ENCODE measurements at regions not wholly inside any gene's neighbourhood (a gene's known extent, or its start where the extent isn't known, plus 50 kb on each side); places are given as distances from the start of the nearest gene placed in this dataset.

- H3K9me3 ChIP-seq = peaks cover 0 to 3% (median 0%) of the 10 kb centered on the region in 4 donors
- H3K4me3 ChIP-seq = no peak overlapping the region
- no peaks in the 10 kb centered on the region for H3K4me1 ChIP-seq
- WGBS, 2 donors = 72 to 73% methylated on average over 7 to 9 of the region's 9 CpGs
- TF ChIP-seq, protein P1, sequence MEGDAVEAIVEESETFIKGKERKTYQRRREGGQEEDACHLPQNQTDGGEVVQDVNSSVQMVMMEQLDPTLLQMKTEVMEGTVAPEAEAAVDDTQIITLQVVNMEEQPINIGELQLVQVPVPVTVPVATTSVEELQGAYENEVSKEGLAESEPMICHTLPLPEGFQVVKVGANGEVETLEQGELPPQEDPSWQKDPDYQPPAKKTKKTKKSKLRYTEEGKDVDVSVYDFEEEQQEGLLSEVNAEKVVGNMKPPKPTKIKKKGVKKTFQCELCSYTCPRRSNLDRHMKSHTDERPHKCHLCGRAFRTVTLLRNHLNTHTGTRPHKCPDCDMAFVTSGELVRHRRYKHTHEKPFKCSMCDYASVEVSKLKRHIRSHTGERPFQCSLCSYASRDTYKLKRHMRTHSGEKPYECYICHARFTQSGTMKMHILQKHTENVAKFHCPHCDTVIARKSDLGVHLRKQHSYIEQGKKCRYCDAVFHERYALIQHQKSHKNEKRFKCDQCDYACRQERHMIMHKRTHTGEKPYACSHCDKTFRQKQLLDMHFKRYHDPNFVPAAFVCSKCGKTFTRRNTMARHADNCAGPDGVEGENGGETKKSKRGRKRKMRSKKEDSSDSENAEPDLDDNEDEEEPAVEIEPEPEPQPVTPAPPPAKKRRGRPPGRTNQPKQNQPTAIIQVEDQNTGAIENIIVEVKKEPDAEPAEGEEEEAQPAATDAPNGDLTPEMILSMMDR (IDR thresholded peaks at IDR 0.05) = no peak
- no peak for TF ChIP-seq POLR2A (IDR thresholded peaks at IDR 0.05)
- TF ChIP-seq EP300 (IDR thresholded peaks at IDR 0.05) = no peak
- no peaks in the 10 kb centered on the region for H3K27me3 ChIP-seq
- H3K27ac ChIP-seq = no peak overlapping the region
- no peaks in the 10 kb centered on the region for H3K36me3 ChIP-seq
- DNase-seq (ENCODE audit: low spot score in 2 of 2) = no peak
Measured at GRCh38 chr15:31776039-31776438, 254.3 kb upstream of the CHRNA7 start.

GRCh38 chr15:31781261-31781660, 249.1 kb upstream of the CHRNA7 start:
- no peak for DNase-seq (ENCODE audit: low spot score in 2 of 2)
- TF ChIP-seq EP300 (IDR thresholded peaks at IDR 0.05) (no peak), POLR2A (IDR thresholded peaks at IDR 0.05) (no peak)
- TF ChIP-seq, protein P1 (IDR thresholded peaks at IDR 0.05) = no peak
- 56 to 60% methylated on average over 2 of the region's 2 CpGs for WGBS, 2 donors

GRCh38 chr15:31782016-31782783, 248.1 kb upstream of the CHRNA7 start:
- TF ChIP-seq, protein P1 (IDR thresholded peaks at IDR 0.05) = no peak
- no peak for TF ChIP-seq EP300 (IDR thresholded peaks at IDR 0.05)
- TF ChIP-seq POLR2A (IDR thresholded peaks at IDR 0.05) = no peak
- WGBS, 2 donors = 87% methylated on average over 9 of the region's 9 CpGs
- Histone ChIP-seq H3K4me3 (no peak overlapping the region), H3K27me3 (no peaks in the 10 kb centered on the region), H3K9me3 (no peaks in the 10 kb centered on the region), H3K36me3 (no peaks in the 10 kb centered on the region), H3K27ac (no peak overlapping the region), H3K4me1 (no peaks in the 10 kb centered on the region)
- no peak for DNase-seq (ENCODE audit: low spot score in 2 of 2)

More at GRCh38 chr15:31781261-31781660, 249.1 kb upstream of the CHRNA7 start:
- Histone ChIP-seq H3K4me3 (no peak overlapping the region), H3K27ac (no peak overlapping the region), H3K27me3 (no peaks in the 10 kb centered on the region), H3K4me1 (no peaks in the 10 kb centered on the region), H3K36me3 (no peaks in the 10 kb centered on the region), H3K9me3 (no peaks in the 10 kb centered on the region)

GRCh38 chr15:31782951-31783350, 247.4 kb upstream of the CHRNA7 start:
- Histone ChIP-seq H3K9me3 (no peaks in the 10 kb centered on the region), H3K27me3 (no peaks in the 10 kb centered on the region), H3K27ac (no peak overlapping the region), H3K4me3 (no peak overlapping the region), H3K4me1 (no peaks in the 10 kb centered on the region), H3K36me3 (no peaks in the 10 kb centered on the region)
- DNase-seq (ENCODE audit: low spot score in 2 of 2) = no peak
- WGBS, 2 donors = 55 to 57% methylated on average over 3 of the region's 3 CpGs
- TF ChIP-seq EP300 (IDR thresholded peaks at IDR 0.05) (no peak), POLR2A (IDR thresholded peaks at IDR 0.05) (no peak)
- TF ChIP-seq, protein P1 (IDR thresholded peaks at IDR 0.05) = no peak

DNA sequence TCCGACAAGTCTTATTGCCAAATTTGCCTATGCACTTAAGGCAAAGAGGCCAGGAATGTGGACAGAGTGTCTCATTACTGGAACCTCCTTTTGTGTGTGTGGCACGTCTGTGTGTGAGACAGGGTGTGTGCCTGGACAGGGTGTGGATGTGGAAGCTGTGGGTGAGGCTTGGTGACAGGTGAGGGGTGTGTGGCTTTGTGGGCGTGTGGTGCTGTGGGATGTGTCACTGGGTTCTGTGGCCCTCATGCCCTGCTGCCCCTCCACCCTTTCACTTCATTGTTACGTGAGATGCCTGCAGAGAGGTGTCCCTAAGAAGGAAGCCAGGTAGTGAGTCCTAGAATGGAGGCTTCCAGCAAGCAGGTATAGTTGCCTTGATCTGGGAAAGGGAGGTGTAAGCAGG, 244.0 kb upstream of the CHRNA7 start:
- H3K36me3 ChIP-seq = no peaks in the 10 kb centered on the region
- 81 to 92% methylated on average over 4 of the region's 4 CpGs for WGBS, 2 donors
- TF ChIP-seq POLR2A (IDR thresholded peaks at IDR 0.05) = no peak
- TF ChIP-seq, protein P1 (IDR thresholded peaks at IDR 0.05) = no peak
- TF ChIP-seq EP300 (IDR thresholded peaks at IDR 0.05) = no peak
- H3K27ac ChIP-seq = no peak overlapping the region
- DNase-seq (ENCODE audit: low spot score in 2 of 2) = no peak
- no peak overlapping the region for H3K4me3 ChIP-seq
- H3K27me3 ChIP-seq = no peaks in the 10 kb centered on the region
- peaks cover 0 to 4% (median 0%) of the 10 kb centered on the region in 4 donors for H3K4me1 ChIP-seq
- H3K9me3 ChIP-seq = no peaks in the 10 kb centered on the region
